ENCODE measurements at regions not wholly inside any gene's neighbourhood (a gene's known extent, or its start where the extent isn't known, plus 50 kb on each side); places are given as distances from the start of the nearest gene placed in this dataset.

- Histone ChIP-seq H3K9me3 (ENCODE audit: control insufficient read depth, insufficient read depth, low read length) (no peaks in the 10 kb centered on the region), H3K9me2 (replicated peaks; ENCODE audit: control insufficient read depth, low read length) (no peaks in the 10 kb centered on the region), H4K20me1 (ENCODE audit: control insufficient read depth, insufficient read depth, low read depth, low read length) (no peaks in the 10 kb centered on the region), H3K4me1 (ENCODE audit: control insufficient read depth, low read length) (no peaks in the 10 kb centered on the region), H3K79me2 (ENCODE audit: control insufficient read depth, low read length) (no peaks in the 10 kb centered on the region), H3K36me3 (ENCODE audit: control insufficient read depth, low read length) (no peaks in the 10 kb centered on the region), H3K4me2 (ENCODE audit: low read length) (no peak overlapping the region), H3F3A (ENCODE audit: control insufficient read depth, insufficient read depth) (no peaks in the 10 kb centered on the region), H3K27ac (ENCODE audit: low read depth, low read length) (no peak overlapping the region), H3K4me3 (ENCODE audit: low read length) (no peak overlapping the region), H3K27me3 (ENCODE audit: control insufficient read depth, low read length) (peaks cover 16% of the 10 kb centered on the region)
- TF ChIP-seq CTCF (IDR thresholded peaks at IDR 0.05; ENCODE audit: low read depth, low read length, poor library complexity, severe bottlenecking) (no peak), EZH2phosphoT487 (IDR thresholded peaks at IDR 0.05; ENCODE audit: borderline replicate concordance, low read length) (no peak)
These were observed 200.1 kb downstream of the OPA1 start for GRCh38 chr3:193793123-193793522.

- H3K27ac ChIP-seq (ENCODE audit: low read depth, low read length), result no peak overlapping the region
- H3K9me2 ChIP-seq (replicated peaks; ENCODE audit: control insufficient read depth, low read length), result no peaks in the 10 kb centered on the region
- no peak overlapping the region for H3K4me3 ChIP-seq (ENCODE audit: low read length)
- H3K36me3 ChIP-seq (ENCODE audit: control insufficient read depth, low read length), result no peaks in the 10 kb centered on the region
- no peaks in the 10 kb centered on the region for H3K79me2 ChIP-seq (ENCODE audit: control insufficient read depth, low read length)
- TF ChIP-seq EZH2phosphoT487 (IDR thresholded peaks at IDR 0.05; ENCODE audit: borderline replicate concordance, low read length) (no peak), CTCF (IDR thresholded peaks at IDR 0.05; ENCODE audit: low read depth, low read length, poor library complexity, severe bottlenecking) (no peak)
- no peaks in the 10 kb centered on the region for H3K4me1 ChIP-seq (ENCODE audit: control insufficient read depth, low read length)
- H4K20me1 ChIP-seq (ENCODE audit: control insufficient read depth, insufficient read depth, low read depth, low read length), result no peaks in the 10 kb centered on the region
- H3F3A ChIP-seq (ENCODE audit: control insufficient read depth, insufficient read depth), result no peaks in the 10 kb centered on the region
- peaks cover 16% of the 10 kb centered on the region for H3K27me3 ChIP-seq (ENCODE audit: control insufficient read depth, low read length)
- H3K9me3 ChIP-seq (ENCODE audit: control insufficient read depth, insufficient read depth, low read length), result no peaks in the 10 kb centered on the region
- no peak overlapping the region for H3K4me2 ChIP-seq (ENCODE audit: low read length)
These were observed 201.2 kb downstream of the OPA1 start for GRCh38 chr3:193794002-193794881.

DNA sequence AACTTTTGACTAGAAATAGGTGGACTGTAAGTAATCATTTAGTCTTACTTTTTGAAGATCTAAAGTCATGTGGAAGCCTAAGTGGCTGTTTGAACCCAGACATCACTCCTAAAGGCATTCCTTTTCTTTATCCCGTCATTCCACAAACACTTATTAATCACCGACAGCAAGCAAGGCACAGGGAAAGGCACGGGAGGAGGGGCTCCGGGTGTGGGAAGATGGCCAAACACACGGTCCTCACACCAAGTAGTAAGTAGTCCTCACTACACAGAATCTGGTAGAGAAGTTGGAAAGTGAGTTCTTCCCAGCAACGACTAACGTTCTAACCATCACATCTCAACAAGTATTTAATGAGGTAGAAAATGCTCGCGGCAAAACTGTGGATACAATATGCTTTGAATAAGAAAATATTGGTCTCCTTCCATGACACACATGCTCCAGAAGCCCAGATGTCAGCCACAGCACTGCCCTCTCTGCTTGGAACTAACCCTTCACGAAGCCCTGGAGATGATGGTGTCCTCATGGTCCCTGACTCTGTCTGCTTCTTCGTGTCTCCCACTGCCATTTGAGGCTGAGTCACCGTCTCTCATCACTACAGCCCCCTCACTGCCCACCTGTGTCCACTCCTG, 202.2 kb downstream of the OPA1 start:
- H3K27ac ChIP-seq (ENCODE audit: low read depth, low read length), result no peak overlapping the region
- H3K36me3 ChIP-seq (ENCODE audit: control insufficient read depth, low read length), result no peaks in the 10 kb centered on the region
- H3K4me2 ChIP-seq (ENCODE audit: low read length), result no peak overlapping the region
- no peaks in the 10 kb centered on the region for H3K79me2 ChIP-seq (ENCODE audit: control insufficient read depth, low read length)
- no peaks in the 10 kb centered on the region for H3K9me2 ChIP-seq (replicated peaks; ENCODE audit: control insufficient read depth, low read length)
- H3K9me3 ChIP-seq (ENCODE audit: control insufficient read depth, insufficient read depth, low read length), result no peaks in the 10 kb centered on the region
- H3K4me1 ChIP-seq (ENCODE audit: control insufficient read depth, low read length), result no peaks in the 10 kb centered on the region
- no peak overlapping the region for H3K4me3 ChIP-seq (ENCODE audit: low read length)
- peaks cover 16% of the 10 kb centered on the region for H3K27me3 ChIP-seq (ENCODE audit: control insufficient read depth, low read length)
- no peaks in the 10 kb centered on the region for H3F3A ChIP-seq (ENCODE audit: control insufficient read depth, insufficient read depth)
- no peak for TF ChIP-seq EZH2phosphoT487 (IDR thresholded peaks at IDR 0.05; ENCODE audit: borderline replicate concordance, low read length)
- TF ChIP-seq CTCF (IDR thresholded peaks at IDR 0.05; ENCODE audit: low read depth, low read length, poor library complexity, severe bottlenecking), result no peak
- H4K20me1 ChIP-seq (ENCODE audit: control insufficient read depth, insufficient read depth, low read depth, low read length), result no peaks in the 10 kb centered on the region
